ENCODE measurements at regions not wholly inside any gene's neighbourhood (a gene's known extent, or its start where the extent isn't known, plus 50 kb on each side); places are given as distances from the start of the nearest gene placed in this dataset.

GRCh38 chr3:191624299-191624698 lies 163.3 kb downstream of the PYDC2 start (continued):
- TF ChIP-seq ZNF280C (tag by site-specific recombination; IDR thresholded peaks at IDR 0.05) (no peak), SP2 (tag by site-specific recombination; IDR thresholded peaks at IDR 0.05) (no peak), ZNF2 (tag by site-specific recombination; IDR thresholded peaks at IDR 0.05) (no peak), ZFP37 (tag by site-specific recombination; IDR thresholded peaks at IDR 0.05) (no peak)

- Histone ChIP-seq H3K27ac (ENCODE audit: extremely low read depth, low read depth, low read length) (no peak overlapping the region), H3K4me3 (ENCODE audit: low read depth, low read length) (no peak overlapping the region), H3K9me3 (ENCODE audit: control insufficient read depth, insufficient read depth, low read depth, low read length) (no peaks in the 10 kb centered on the region), H3K36me3 (ENCODE audit: control insufficient read depth in 2 of 2, insufficient read depth in 1 of 2, low read length in 2 of 2) (no peaks in the 10 kb centered on the region), H3K4me1 (ENCODE audit: control insufficient read depth, insufficient read depth, low read length) (no peaks in the 10 kb centered on the region)
- CTCF ChIA-PET: interaction anchor here (0.7 to 1.2 kb wide), 2 partner anchors 10 to 60 kb away, joined by 3 to 4 read pairs; no protein-coding TSS in a partner anchor
- POLR2A ChIA-PET: no interaction called here
- TF ChIP-seq SALL2 (tag by site-specific recombination; IDR thresholded peaks at IDR 0.05; ENCODE audit: borderline replicate concordance) (no peak), ZBTB17 (tag by site-specific recombination; IDR thresholded peaks at IDR 0.05) (0 out of 2 replicates have a peak, but pooled peaks have one; percentile 25), ZNF324 (tag by site-specific recombination; IDR thresholded peaks at IDR 0.05) (no peak), ZNF184 (tag by site-specific recombination; IDR thresholded peaks at IDR 0.05) (no peak), EGR2 (tag by site-specific recombination; IDR thresholded peaks at IDR 0.05; ENCODE audit: low read depth) (peak; percentile 31; the same call in 1 of the 2 replicates), ZFP41 (tag by site-specific recombination; IDR thresholded peaks at IDR 0.05; ENCODE audit: borderline replicate concordance) (no peak)
Measured at GRCh38 chr3:191627064-191627463, 166.1 kb downstream of the PYDC2 start.

DNA sequence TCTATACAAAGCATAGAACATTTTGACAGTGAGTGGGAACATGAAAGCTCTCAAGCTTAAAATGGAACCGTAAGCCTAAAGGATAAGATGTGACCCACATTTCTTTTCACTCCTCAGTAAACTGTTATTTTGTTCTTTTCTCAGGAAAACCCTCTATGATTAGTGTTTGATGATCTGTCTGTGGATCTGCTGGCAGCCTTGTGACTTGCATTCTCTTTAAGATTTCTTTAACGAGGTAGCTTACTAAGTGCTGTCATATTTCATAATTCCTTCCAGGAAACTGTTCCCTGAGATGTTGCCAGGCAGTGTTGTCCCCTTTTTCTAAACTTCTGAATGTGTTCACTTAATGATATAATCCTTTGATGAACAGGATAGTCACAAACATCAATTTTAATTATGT lies 167.6 kb downstream of the PYDC2 start:
- Histone ChIP-seq H3K4me3 (ENCODE audit: low read depth, low read length) (no peak overlapping the region), H3K4me1 (ENCODE audit: control insufficient read depth, insufficient read depth, low read length) (no peaks in the 10 kb centered on the region), H3K27ac (ENCODE audit: extremely low read depth, low read depth, low read length) (no peak overlapping the region), H3K36me3 (ENCODE audit: control insufficient read depth in 2 of 2, insufficient read depth in 1 of 2, low read length in 2 of 2) (no peaks in the 10 kb centered on the region), H3K9me3 (ENCODE audit: control insufficient read depth, insufficient read depth, low read depth, low read length) (no peaks in the 10 kb centered on the region)
- CTCF ChIA-PET: interaction anchor here (1.1 kb wide), 1 partner anchor 10 kb away, joined by 3 read pairs; no protein-coding TSS in a partner anchor
- POLR2A ChIA-PET: no interaction called here
- TF ChIP-seq ZNF501 (tag by site-specific recombination; IDR thresholded peaks at IDR 0.05) (no peak), REPIN1 (tag by site-specific recombination; IDR thresholded peaks at IDR 0.05; ENCODE audit: low read depth) (no peak)
- TF ChIP-seq, protein P1, sequence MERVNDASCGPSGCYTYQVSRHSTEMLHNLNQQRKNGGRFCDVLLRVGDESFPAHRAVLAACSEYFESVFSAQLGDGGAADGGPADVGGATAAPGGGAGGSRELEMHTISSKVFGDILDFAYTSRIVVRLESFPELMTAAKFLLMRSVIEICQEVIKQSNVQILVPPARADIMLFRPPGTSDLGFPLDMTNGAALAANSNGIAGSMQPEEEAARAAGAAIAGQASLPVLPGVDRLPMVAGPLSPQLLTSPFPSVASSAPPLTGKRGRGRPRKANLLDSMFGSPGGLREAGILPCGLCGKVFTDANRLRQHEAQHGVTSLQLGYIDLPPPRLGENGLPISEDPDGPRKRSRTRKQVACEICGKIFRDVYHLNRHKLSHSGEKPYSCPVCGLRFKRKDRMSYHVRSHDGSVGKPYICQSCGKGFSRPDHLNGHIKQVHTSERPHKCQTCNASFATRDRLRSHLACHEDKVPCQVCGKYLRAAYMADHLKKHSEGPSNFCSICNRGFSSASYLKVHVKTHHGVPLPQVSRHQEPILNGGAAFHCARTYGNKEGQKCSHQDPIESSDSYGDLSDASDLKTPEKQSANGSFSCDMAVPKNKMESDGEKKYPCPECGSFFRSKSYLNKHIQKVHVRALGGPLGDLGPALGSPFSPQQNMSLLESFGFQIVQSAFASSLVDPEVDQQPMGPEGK (tag by site-specific recombination; IDR thresholded peaks at IDR 0.05): no peak

DNA sequence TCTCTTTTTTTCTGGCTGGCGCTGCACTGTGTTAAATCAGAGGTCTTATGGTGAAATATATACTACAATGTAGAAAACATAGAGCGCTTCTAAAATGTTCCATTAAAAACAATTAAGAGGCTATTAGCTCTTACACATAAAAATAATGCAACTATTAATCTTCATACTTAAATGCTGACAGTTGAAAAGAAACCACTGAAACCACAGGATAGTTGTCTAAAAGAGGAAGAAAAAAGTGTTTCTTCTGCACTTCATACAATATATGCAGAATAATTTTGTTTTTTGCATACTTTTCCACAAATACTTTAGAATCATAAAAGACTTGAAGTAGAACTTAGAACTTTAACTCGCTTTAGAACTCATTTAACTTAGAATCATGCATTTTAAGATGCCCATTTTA lies 170.5 kb downstream of the PYDC2 start:
- no peaks in the 10 kb centered on the region for H3K36me3 ChIP-seq (ENCODE audit: control insufficient read depth in 2 of 2, insufficient read depth in 1 of 2, low read length in 2 of 2)
- H3K9me3 ChIP-seq (ENCODE audit: control insufficient read depth, insufficient read depth, low read depth, low read length): no peaks in the 10 kb centered on the region
- ChIA-PET POLR2A (no interaction called here), CTCF (no interaction called here)
- no peak overlapping the region for H3K4me3 ChIP-seq (ENCODE audit: low read depth, low read length)
- no peak overlapping the region for H3K27ac ChIP-seq (ENCODE audit: extremely low read depth, low read depth, low read length)
- no peaks in the 10 kb centered on the region for H3K4me1 ChIP-seq (ENCODE audit: control insufficient read depth, insufficient read depth, low read length)
- TF ChIP-seq ZNF416 (tag by site-specific recombination; IDR thresholded peaks at IDR 0.05) (no peak), SP7 (tag by site-specific recombination; IDR thresholded peaks at IDR 0.05) (no peak), ZNF391 (tag by site-specific recombination; IDR thresholded peaks at IDR 0.05; ENCODE audit: borderline replicate concordance, low read depth) (no peak), PRDM6 (tag by site-specific recombination; IDR thresholded peaks at IDR 0.05) (no peak), KLF7 (tag by site-specific recombination; IDR thresholded peaks at IDR 0.05; ENCODE audit: borderline replicate concordance) (no peak), ZNF768 (tag by site-specific recombination; IDR thresholded peaks at IDR 0.05) (no peak), GLI4 (tag by site-specific recombination; IDR thresholded peaks at IDR 0.05) (no peak), ZNF510 (tag by site-specific recombination; IDR thresholded peaks at IDR 0.05; ENCODE audit: insufficient replicate concordance) (no peak)
- TF ChIP-seq, protein P2, sequence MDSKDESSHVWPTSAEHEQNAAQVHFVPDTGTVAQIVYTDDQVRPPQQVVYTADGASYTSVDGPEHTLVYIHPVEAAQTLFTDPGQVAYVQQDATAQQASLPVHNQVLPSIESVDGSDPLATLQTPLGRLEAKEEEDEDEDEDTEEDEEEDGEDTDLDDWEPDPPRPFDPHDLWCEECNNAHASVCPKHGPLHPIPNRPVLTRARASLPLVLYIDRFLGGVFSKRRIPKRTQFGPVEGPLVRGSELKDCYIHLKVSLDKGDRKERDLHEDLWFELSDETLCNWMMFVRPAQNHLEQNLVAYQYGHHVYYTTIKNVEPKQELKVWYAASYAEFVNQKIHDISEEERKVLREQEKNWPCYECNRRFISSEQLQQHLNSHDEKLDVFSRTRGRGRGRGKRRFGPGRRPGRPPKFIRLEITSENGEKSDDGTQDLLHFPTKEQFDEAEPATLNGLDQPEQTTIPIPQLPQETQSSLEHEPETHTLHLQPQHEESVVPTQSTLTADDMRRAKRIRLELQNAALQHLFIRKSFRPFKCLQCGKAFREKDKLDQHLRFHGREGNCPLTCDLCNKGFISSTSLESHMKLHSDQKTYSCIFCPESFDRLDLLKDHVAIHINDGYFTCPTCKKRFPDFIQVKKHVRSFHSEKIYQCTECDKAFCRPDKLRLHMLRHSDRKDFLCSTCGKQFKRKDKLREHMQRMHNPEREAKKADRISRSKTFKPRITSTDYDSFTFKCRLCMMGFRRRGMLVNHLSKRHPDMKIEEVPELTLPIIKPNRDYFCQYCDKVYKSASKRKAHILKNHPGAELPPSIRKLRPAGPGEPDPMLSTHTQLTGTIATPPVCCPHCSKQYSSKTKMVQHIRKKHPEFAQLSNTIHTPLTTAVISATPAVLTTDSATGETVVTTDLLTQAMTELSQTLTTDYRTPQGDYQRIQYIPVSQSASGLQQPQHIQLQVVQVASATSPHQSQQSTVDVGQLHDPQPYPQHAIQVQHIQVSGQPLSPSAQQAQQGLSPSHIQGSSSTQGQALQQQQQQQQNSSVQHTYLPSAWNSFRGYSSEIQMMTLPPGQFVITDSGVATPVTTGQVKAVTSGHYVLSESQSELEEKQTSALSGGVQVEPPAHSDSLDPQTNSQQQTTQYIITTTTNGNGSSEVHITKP (tag by site-specific recombination; IDR thresholded peaks at IDR 0.05): no peak

Measured in HEK293 (cell line).